ENCODE measurements at regions not wholly inside any gene's neighbourhood (a gene's known extent, or its start where the extent isn't known, plus 50 kb on each side); places are given as distances from the start of the nearest gene placed in this dataset.

- Histone ChIP-seq H2AFZ (ENCODE audit: low read depth, low read length) (no peak overlapping the region), H3K27ac (ENCODE audit: extremely low read depth, low read depth, low read length) (no peak overlapping the region), H3K4me1 (replicated peaks in 1 of 2; ENCODE audit: control insufficient read depth in 2 of 2, insufficient read depth in 2 of 2, low read length in 2 of 2) (no peaks in the 10 kb centered on the region), H3K4me3 (no peak overlapping the region), H3K9me1 (ENCODE audit: control insufficient read depth, insufficient read depth, low read length) (no peaks in the 10 kb centered on the region), H3K9ac (ENCODE audit: insufficient read depth in 1 of 2, low read depth in 2 of 2, low read length in 2 of 2) (no peak overlapping the region), H3K36me3 (ENCODE audit: control insufficient read depth, insufficient read depth, low read length) (no peaks in the 10 kb centered on the region), H4K20me1 (replicated peaks; ENCODE audit: control insufficient read depth, insufficient read depth, low read length) (no peaks in the 10 kb centered on the region), H3K79me2 (ENCODE audit: control insufficient read depth, insufficient read depth, low read length) (no peaks in the 10 kb centered on the region), H3K4me2 (ENCODE audit: insufficient read depth, low read length) (no peak overlapping the region), H3K9me3 (replicated peaks; ENCODE audit: control insufficient read depth, insufficient read depth, low read depth, low read length) (no peaks in the 10 kb centered on the region), H3K27me3 (ENCODE audit: control insufficient read depth in 2 of 2, insufficient read depth in 2 of 2, low read length in 2 of 2) (peaks cover 0 to 14% of the 10 kb centered on the region in 2 experiments; a peak in 3 of 5 replicates)
- intact Hi-C loops (cut with micrococcal nuclease) = no loop called here
- ATAC-seq (no peak), FAIRE-seq (no peak), DNase-seq (ENCODE audit: extremely low read depth in 1 of 4, low spot score in 3 of 4) (no peak)
- in situ Hi-C loops (cut with MboI) = no loop called here
- WGBS (ENCODE audit: insufficient coverage, low coverage, missing lambda C conversion rate) = 0% methylated on average over 4 of the region's 4 CpGs
- ChIA-PET CTCF (ENCODE audit: low intra/inter-chr PET ratio) (no interaction called here), POLR2A (no interaction called here)
- BruUV-seq (replicated peaks) = no TSS peak
- TF ChIP-seq ZNF79 (CRISPR knock-in tag; IDR thresholded peaks at IDR 0.05; ENCODE audit: low read depth) (no peak), TRIM25 (IDR thresholded peaks at IDR 0.05; ENCODE audit: borderline replicate concordance) (no peak), ZNF655 (CRISPR knock-in tag; IDR thresholded peaks at IDR 0.05) (no peak), STAG1 (CRISPR knock-in tag; IDR thresholded peaks at IDR 0.05; ENCODE audit: borderline replicate concordance) (no peak), CEBPZ (IDR thresholded peaks at IDR 0.05; ENCODE audit: borderline replicate concordance, low read depth, low read length) (no peak), E2F4 (CRISPR knock-in tag; IDR thresholded peaks at IDR 0.05; ENCODE audit: low read depth) (no peak), ZNF24 (IDR thresholded peaks at IDR 0.05) (no peak), ZNF717 (CRISPR knock-in tag; IDR thresholded peaks at IDR 0.05) (no peak), ZNF780A (CRISPR knock-in tag; IDR thresholded peaks at IDR 0.05) (no peak)
- TF ChIP-seq, protein P1, sequence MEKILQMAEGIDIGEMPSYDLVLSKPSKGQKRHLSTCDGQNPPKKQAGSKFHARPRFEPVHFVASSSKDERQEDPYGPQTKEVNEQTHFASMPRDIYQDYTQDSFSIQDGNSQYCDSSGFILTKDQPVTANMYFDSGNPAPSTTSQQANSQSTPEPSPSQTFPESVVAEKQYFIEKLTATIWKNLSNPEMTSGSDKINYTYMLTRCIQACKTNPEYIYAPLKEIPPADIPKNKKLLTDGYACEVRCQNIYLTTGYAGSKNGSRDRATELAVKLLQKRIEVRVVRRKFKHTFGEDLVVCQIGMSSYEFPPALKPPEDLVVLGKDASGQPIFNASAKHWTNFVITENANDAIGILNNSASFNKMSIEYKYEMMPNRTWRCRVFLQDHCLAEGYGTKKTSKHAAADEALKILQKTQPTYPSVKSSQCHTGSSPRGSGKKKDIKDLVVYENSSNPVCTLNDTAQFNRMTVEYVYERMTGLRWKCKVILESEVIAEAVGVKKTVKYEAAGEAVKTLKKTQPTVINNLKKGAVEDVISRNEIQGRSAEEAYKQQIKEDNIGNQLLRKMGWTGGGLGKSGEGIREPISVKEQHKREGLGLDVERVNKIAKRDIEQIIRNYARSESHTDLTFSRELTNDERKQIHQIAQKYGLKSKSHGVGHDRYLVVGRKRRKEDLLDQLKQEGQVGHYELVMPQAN (IDR thresholded peaks at IDR 0.05; ENCODE audit: borderline replicate concordance) = no peak
- TF ChIP-seq, protein P2, sequence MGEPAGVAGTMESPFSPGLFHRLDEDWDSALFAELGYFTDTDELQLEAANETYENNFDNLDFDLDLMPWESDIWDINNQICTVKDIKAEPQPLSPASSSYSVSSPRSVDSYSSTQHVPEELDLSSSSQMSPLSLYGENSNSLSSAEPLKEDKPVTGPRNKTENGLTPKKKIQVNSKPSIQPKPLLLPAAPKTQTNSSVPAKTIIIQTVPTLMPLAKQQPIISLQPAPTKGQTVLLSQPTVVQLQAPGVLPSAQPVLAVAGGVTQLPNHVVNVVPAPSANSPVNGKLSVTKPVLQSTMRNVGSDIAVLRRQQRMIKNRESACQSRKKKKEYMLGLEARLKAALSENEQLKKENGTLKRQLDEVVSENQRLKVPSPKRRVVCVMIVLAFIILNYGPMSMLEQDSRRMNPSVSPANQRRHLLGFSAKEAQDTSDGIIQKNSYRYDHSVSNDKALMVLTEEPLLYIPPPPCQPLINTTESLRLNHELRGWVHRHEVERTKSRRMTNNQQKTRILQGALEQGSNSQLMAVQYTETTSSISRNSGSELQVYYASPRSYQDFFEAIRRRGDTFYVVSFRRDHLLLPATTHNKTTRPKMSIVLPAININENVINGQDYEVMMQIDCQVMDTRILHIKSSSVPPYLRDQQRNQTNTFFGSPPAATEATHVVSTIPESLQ (CRISPR knock-in tag; IDR thresholded peaks at IDR 0.05) = no peak
Observed at GRCh38 chr2:129729646-129730045, 249.8 kb upstream of the RAB6C start.
